HUES48 (cell line): ENCODE measurements at regions not wholly inside any gene's neighbourhood (a gene's known extent, or its start where the extent isn't known, plus 50 kb on each side); places are given as distances from the start of the nearest gene placed in this dataset.
"Not testable (repeated sequence)": the region's sequence is repeated elsewhere in the genome, so short reads cannot be mapped to it uniquely, and the experiment has no call there.

ENCODE experiments used
- H3K27ac ChIP-seq: one replicate; pipeline ENCODE4 v1.7.0; 2013; ENCODE audit warnings: low read depth, low read length, inconsistent platforms
- H3K27me3 ChIP-seq: 2 replicates; pipeline ENCODE4 v1.6.1; 2013; ENCODE audit warnings: mild to moderate bottlenecking, low read length; ENCODE audit not compliant: control insufficient read depth, insufficient read depth
- H3K36me3 ChIP-seq: 2 replicates; pipeline ENCODE4 v1.6.1; 2013; ENCODE audit warnings: low read length; ENCODE audit not compliant: control insufficient read depth, insufficient read depth
- H3K4me1 ChIP-seq: 2 replicates; pipeline ENCODE4 v1.6.1; 2013; ENCODE audit warnings: mild to moderate bottlenecking, low read length; ENCODE audit not compliant: control insufficient read depth, insufficient read depth
- H3K4me3 ChIP-seq: 2 replicates; pipeline ENCODE4 v1.5.1; 2013; ENCODE audit warnings: mild to moderate bottlenecking, low read depth, low read length
- H3K9ac ChIP-seq: 2 replicates; pipeline ENCODE4 v1.6.1; 2013; ENCODE audit warnings: mild to moderate bottlenecking, low read depth, low read length, moderate library complexity
- H3K9me3 ChIP-seq: 2 replicates; pipeline ENCODE4 v1.6.1; 2013; ENCODE audit warnings: low read length; ENCODE audit not compliant: control insufficient read depth, insufficient read depth

DNA sequence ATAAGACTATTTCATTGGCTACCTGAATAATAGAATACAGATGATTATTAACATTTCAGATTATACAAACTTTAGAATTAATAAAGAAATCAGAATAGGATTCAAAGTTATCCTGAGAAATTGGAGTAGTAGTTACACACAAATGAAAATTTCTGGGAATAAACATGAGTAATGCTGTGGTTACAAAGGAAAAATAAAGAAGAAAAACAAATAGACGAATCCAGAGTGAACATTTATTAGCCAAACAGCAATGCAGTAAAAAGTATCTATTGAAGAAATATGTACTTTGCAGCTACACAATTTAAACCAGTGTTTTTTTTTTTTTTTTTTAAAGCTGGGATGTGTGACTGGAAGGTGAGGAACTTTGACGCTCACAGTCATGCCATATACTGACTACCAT is 1159.2 kb downstream of the TUSC7 start:
- no peaks in the 10 kb centered on the region for H3K4me1 ChIP-seq
- no peaks in the 10 kb centered on the region for H3K9me3 ChIP-seq
- H3K36me3 ChIP-seq = no peaks in the 10 kb centered on the region
- H3K27me3 ChIP-seq = no peaks in the 10 kb centered on the region
- H3K27ac ChIP-seq = no peak overlapping the region
- H3K9ac ChIP-seq = no peak overlapping the region
- H3K4me3 ChIP-seq = no peak overlapping the region

DNA sequence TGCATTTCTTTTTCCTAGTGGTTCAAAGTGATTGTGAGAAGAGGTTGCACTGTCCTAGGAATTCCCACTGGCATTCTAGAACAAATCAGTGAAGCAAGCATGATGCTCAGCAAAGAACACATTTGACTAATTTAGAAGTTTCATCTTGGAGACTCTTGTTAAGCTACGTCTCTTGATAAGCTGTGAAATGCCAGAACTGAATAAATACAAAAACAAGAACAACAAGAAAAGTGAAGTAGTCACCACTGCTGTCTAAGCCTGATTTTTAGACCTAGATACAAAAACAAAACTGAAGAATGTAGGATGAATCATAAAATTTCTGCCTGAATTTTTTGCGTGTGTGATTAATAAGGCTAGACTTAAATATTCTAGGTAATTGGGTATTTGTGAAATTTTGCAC is 1162.4 kb downstream of the TUSC7 start:
- H3K9me3 ChIP-seq = no peaks in the 10 kb centered on the region
- no peak overlapping the region for H3K4me3 ChIP-seq
- no peaks in the 10 kb centered on the region for H3K36me3 ChIP-seq
- H3K9ac ChIP-seq = no peak overlapping the region
- no peak overlapping the region for H3K27ac ChIP-seq
- H3K4me1 ChIP-seq = peaks cover 6% of the 10 kb centered on the region; the same call in 1 of the 2 replicates
- H3K27me3 ChIP-seq = no peaks in the 10 kb centered on the region

- H3K27me3 ChIP-seq, H3K36me3 ChIP-seq, H3K4me3 ChIP-seq, H3K9me3 ChIP-seq, H3K9ac ChIP-seq, H3K4me1 ChIP-seq, H3K27ac ChIP-seq: not testable (repeated sequence)
These were observed 1161.9 kb downstream of the IGSF11 start for GRCh38 chr3:117872594-117873248.

DNA sequence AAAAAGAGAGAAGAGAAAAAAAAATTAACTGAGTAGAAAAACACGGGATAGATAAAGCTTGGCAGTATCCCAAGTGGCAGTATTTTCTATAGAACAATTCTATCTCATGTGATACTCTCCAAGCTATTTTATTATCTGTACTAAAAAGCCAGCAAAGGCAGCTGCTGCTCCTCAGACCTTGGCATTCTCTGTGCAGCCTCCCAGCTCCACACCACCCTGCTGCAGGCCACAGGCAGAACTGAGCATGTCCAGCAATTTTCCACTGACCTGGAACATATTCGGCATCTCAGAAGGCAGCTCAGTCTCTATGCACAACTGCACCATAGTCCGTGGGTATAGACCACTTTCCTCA is 1161.4 kb downstream of the IGSF11 start:
- H3K4me3 ChIP-seq = no peak overlapping the region
- H3K9ac ChIP-seq = no peak overlapping the region
- no peaks in the 10 kb centered on the region for H3K36me3 ChIP-seq
- no peaks in the 10 kb centered on the region for H3K27me3 ChIP-seq
- H3K27ac ChIP-seq = no peak overlapping the region
- H3K9me3 ChIP-seq = no peaks in the 10 kb centered on the region
- H3K4me1 ChIP-seq = peaks cover 6% of the 10 kb centered on the region; the same call in 1 of the 2 replicates

GRCh38 chr3:117874028-117874690 is 1160.5 kb downstream of the IGSF11 start:
- Histone ChIP-seq H3K9ac (no peak overlapping the region), H3K36me3 (no peaks in the 10 kb centered on the region), H3K27ac (peak overlapping the region; percentile 74), H3K4me3 (no peak overlapping the region), H3K27me3 (no peaks in the 10 kb centered on the region), H3K4me1 (peaks cover 6% of the 10 kb centered on the region; the same call in 1 of the 2 replicates), H3K9me3 (no peaks in the 10 kb centered on the region)

DNA sequence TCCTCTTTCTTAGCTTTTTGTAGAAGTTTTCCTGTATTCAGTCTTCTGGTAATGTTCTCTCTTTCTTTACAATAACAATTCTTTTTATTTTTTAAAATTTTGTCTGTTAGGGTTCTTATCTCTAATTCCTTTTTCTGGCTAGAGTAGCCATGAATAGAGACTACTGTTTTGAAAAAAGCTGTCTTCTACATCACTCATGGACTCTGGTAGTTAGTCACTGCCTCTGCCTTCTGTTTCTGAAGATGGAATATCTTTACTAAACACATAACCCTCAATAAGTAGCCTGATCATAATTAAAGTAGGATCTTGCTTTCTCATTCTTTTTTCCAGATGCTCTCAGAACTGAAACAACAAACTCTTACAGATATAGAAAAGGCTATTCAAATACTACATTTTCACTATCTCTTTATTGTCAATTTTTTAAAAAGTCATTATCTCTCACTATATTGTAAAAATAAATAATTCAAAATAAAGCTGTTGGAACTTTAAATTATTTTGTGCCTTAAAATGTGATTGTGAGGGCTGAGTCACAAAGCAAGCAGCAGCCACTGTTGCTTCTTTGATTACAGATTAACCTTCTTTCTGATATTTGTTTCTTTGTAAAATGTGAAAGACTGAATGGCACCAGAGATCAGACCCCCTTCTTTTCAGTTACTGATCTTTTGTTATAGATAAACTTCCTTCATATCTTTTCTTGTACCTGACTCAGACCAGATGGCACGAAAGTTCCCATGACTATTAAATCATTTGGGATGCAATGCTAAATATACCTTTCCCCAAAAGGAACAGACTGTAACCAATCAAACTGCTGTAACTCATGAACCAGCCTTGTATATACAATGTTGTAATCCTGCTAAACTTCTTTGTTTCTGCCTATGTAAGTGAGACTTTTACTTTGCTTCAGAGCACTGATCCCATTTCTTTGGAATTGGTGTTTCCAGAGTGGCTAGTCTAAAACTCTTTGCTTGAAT is 1159.5 kb downstream of the IGSF11 start:
- H3K4me3 ChIP-seq = no peak overlapping the region
- H3K36me3 ChIP-seq = no peaks in the 10 kb centered on the region
- no peak overlapping the region for H3K9ac ChIP-seq
- peaks cover 6% of the 10 kb centered on the region; the same call in 1 of the 2 replicates for H3K4me1 ChIP-seq
- no peaks in the 10 kb centered on the region for H3K27me3 ChIP-seq
- H3K9me3 ChIP-seq = no peaks in the 10 kb centered on the region
- H3K27ac ChIP-seq = peak overlapping the region; percentile 75

- Histone ChIP-seq H3K36me3 (no peaks in the 10 kb centered on the region), H3K27ac (peak overlapping the region; percentile 75), H3K4me3 (no peak overlapping the region), H3K4me1 (peaks cover 6% of the 10 kb centered on the region; the same call in 1 of the 2 replicates), H3K27me3 (no peaks in the 10 kb centered on the region), H3K9ac (no peak overlapping the region), H3K9me3 (no peaks in the 10 kb centered on the region)
These were observed 1158.8 kb downstream of the IGSF11 start for GRCh38 chr3:117875887-117876286.

DNA sequence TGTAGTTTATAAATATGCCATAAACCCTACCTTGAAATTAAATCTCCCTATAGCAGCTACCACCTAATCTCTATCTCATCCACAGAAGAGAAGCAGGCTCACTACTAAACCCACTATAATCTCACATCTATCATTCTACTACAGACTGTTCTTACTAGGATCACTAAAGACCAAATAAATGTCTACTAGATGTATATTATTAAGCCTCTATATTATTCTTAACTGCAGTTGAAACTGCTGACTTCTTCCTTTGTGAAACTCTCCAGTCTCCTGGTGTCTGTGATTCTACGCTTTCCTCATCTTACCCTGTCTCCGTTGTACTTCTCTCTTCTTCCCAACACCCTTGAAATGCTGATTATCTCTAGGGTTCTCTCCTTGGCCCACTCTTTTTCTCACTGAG is 1154.0 kb downstream of the IGSF11 start:
- no peaks in the 10 kb centered on the region for H3K36me3 ChIP-seq

GRCh38 chr3:117881210-117881609 is 1153.4 kb downstream of the IGSF11 start:
- H3K27ac ChIP-seq = no peak overlapping the region
- no peaks in the 10 kb centered on the region for H3K36me3 ChIP-seq
- no peaks in the 10 kb centered on the region for H3K27me3 ChIP-seq

More for the DNA sequence above, 1154.0 kb downstream of the IGSF11 start:
- no peaks in the 10 kb centered on the region for H3K27me3 ChIP-seq
- H3K4me1 ChIP-seq = peaks cover 5% of the 10 kb centered on the region; the same call in 1 of the 2 replicates
- no peak overlapping the region for H3K4me3 ChIP-seq
- H3K9ac ChIP-seq = no peak overlapping the region
- H3K9me3 ChIP-seq = no peaks in the 10 kb centered on the region
- H3K27ac ChIP-seq = no peak overlapping the region

GRCh38 chr3:117885011-117885441 is 1149.6 kb downstream of the IGSF11 start:
- no peaks in the 10 kb centered on the region for H3K9me3 ChIP-seq
- H3K4me3 ChIP-seq = no peak overlapping the region
- H3K36me3 ChIP-seq = no peaks in the 10 kb centered on the region
- no peak overlapping the region for H3K27ac ChIP-seq
- H3K9ac ChIP-seq = no peak overlapping the region
- H3K4me1 ChIP-seq = peaks cover 5% of the 10 kb centered on the region; the same call in 1 of the 2 replicates
- no peaks in the 10 kb centered on the region for H3K27me3 ChIP-seq

More at GRCh38 chr3:117881210-117881609, 1153.4 kb downstream of the IGSF11 start:
- no peak overlapping the region for H3K4me3 ChIP-seq
- no peaks in the 10 kb centered on the region for H3K9me3 ChIP-seq
- H3K4me1 ChIP-seq = peaks cover 5% of the 10 kb centered on the region; the same call in 1 of the 2 replicates
- H3K9ac ChIP-seq = no peak overlapping the region
